Activated CD8-positive, alpha-beta T cell treated with anti-CD3 and anti-CD28 coated beads for 36 hours (primary cell): ENCODE measurements at regions not wholly inside any gene's neighbourhood (a gene's known extent, or its start where the extent isn't known, plus 50 kb on each side); places are given as distances from the start of the nearest gene placed in this dataset.

Experiments
- ATAC-seq: fragments of 200-7000 bp; cut with Tn5 transposase; one replicate; pipeline ENCODE4 v1.10.0; 2021; ENCODE audit warnings: mild to moderate bottlenecking, moderate library complexity
- CTCF ChIA-PET: fragments of 350-600 bp; sonication (Branson Sonifier 250); formaldehyde crosslinking; loops from one replicate; lab custom pipeline; 2021; ENCODE audit warnings: antibody characterized with exemption; lab: Charles Lee
- POLR2A ChIA-PET: fragments of 350-600 bp; sonication (Branson Sonifier 250); formaldehyde crosslinking; loops from one replicate; lab custom pipeline; 2021; ENCODE audit warnings: antibody characterized with exemption; lab: Charles Lee
- DNase-seq: peaks from one replicate; pipeline ENCODE4 v3.0.0-alpha.2; 2020
- H3K27ac Mint-ChIP-seq: one replicate; pipeline ENCODE4 v1.8.0; 2021; ENCODE audit warnings: mild to moderate bottlenecking, mixed read lengths
- H3K27me3 Mint-ChIP-seq: one replicate; pipeline ENCODE4 v1.8.0; 2021; ENCODE audit warnings: mixed read lengths
- H3K36me3 Mint-ChIP-seq: one replicate; pipeline ENCODE4 v1.8.0; 2021; ENCODE audit warnings: low read depth, mixed read lengths
- H3K4me1 Mint-ChIP-seq: one replicate; pipeline ENCODE4 v1.8.0; 2021; ENCODE audit warnings: low read depth, mixed read lengths
- H3K4me3 Mint-ChIP-seq: one replicate; pipeline ENCODE4 v1.8.0; 2021; ENCODE audit warnings: mild to moderate bottlenecking, moderate library complexity, mixed read lengths
- H3K9me3 Mint-ChIP-seq: one replicate; pipeline ENCODE4 v1.8.0; 2021; ENCODE audit warnings: mixed read lengths
- intact Hi-C: fragments of 100-400 bp; cut with micrococcal nuclease; formaldehyde crosslinking; loops from one replicate; pipeline ENCODE4 v1.10.0; 2022
- TF ChIP-seq, protein P1 (sequence below): fragments of 200-600 bp; IDR thresholded peaks from one replicate; pipeline ENCODE4 v1.8.0; 2022; ENCODE audit warnings: antibody characterized with exemption, mild to moderate bottlenecking

- no peaks in the 10 kb centered on the region for H3K9me3 Mint-ChIP-seq
- DNase-seq (no peak), ATAC-seq (no peak)
- H3K36me3 Mint-ChIP-seq: no peaks in the 10 kb centered on the region
- TF ChIP-seq, protein P1, sequence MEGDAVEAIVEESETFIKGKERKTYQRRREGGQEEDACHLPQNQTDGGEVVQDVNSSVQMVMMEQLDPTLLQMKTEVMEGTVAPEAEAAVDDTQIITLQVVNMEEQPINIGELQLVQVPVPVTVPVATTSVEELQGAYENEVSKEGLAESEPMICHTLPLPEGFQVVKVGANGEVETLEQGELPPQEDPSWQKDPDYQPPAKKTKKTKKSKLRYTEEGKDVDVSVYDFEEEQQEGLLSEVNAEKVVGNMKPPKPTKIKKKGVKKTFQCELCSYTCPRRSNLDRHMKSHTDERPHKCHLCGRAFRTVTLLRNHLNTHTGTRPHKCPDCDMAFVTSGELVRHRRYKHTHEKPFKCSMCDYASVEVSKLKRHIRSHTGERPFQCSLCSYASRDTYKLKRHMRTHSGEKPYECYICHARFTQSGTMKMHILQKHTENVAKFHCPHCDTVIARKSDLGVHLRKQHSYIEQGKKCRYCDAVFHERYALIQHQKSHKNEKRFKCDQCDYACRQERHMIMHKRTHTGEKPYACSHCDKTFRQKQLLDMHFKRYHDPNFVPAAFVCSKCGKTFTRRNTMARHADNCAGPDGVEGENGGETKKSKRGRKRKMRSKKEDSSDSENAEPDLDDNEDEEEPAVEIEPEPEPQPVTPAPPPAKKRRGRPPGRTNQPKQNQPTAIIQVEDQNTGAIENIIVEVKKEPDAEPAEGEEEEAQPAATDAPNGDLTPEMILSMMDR: no peak
- H3K4me3 Mint-ChIP-seq: no peak overlapping the region
- peaks cover 7% of the 10 kb centered on the region for H3K27me3 Mint-ChIP-seq
- POLR2A ChIA-PET: no interaction called here
- no peaks in the 10 kb centered on the region for H3K4me1 Mint-ChIP-seq
- CTCF ChIA-PET: no interaction called here
- intact Hi-C loops: no loop called here
- H3K27ac Mint-ChIP-seq: no peak overlapping the region
Observed at GRCh38 chr12:113727651-113728061, 238.5 kb downstream of the RBM19 start.

GRCh38 chr12:113726254-113726819 is 239.8 kb downstream of the RBM19 start:
- H3K27me3 Mint-ChIP-seq: peaks cover 7% of the 10 kb centered on the region

DNA sequence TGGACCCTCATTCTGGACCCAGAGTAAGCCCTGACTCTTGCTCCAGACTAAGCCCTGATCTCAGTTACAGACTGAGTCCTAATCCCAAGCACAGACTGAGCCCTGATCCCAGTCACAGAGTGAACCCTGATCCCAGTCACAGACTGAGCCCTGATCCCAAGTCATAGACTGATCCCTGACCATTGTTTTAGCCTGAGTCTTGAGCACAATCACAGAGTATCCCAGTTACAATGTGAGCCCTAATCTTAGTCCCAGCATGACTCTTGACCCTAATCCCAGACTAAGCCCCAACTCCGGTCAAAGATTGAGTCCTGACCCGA is 240.6 kb downstream of the RBM19 start:
- Mint-ChIP-seq H3K36me3 (no peaks in the 10 kb centered on the region), H3K27ac (no peak overlapping the region), H3K4me3 (no peak overlapping the region), H3K4me1 (no peaks in the 10 kb centered on the region), H3K9me3 (no peaks in the 10 kb centered on the region), H3K27me3 (peaks cover 7% of the 10 kb centered on the region)
- intact Hi-C loops: no loop called here
- ChIA-PET POLR2A (no interaction called here), CTCF (no interaction called here)
- DNase-seq (no peak), ATAC-seq (no peak)
- TF ChIP-seq, protein P1: no peak

More at GRCh38 chr12:113726254-113726819, 239.8 kb downstream of the RBM19 start:
- DNase-seq: no peak
- POLR2A ChIA-PET: no interaction called here
- intact Hi-C loops: no loop called here
- no peak for ATAC-seq
- no peak overlapping the region for H3K4me3 Mint-ChIP-seq
- CTCF ChIA-PET: no interaction called here
- no peaks in the 10 kb centered on the region for H3K36me3 Mint-ChIP-seq
- no peaks in the 10 kb centered on the region for H3K9me3 Mint-ChIP-seq
- no peak overlapping the region for H3K27ac Mint-ChIP-seq
- H3K4me1 Mint-ChIP-seq: no peaks in the 10 kb centered on the region
- TF ChIP-seq, protein P1: no peak

DNA sequence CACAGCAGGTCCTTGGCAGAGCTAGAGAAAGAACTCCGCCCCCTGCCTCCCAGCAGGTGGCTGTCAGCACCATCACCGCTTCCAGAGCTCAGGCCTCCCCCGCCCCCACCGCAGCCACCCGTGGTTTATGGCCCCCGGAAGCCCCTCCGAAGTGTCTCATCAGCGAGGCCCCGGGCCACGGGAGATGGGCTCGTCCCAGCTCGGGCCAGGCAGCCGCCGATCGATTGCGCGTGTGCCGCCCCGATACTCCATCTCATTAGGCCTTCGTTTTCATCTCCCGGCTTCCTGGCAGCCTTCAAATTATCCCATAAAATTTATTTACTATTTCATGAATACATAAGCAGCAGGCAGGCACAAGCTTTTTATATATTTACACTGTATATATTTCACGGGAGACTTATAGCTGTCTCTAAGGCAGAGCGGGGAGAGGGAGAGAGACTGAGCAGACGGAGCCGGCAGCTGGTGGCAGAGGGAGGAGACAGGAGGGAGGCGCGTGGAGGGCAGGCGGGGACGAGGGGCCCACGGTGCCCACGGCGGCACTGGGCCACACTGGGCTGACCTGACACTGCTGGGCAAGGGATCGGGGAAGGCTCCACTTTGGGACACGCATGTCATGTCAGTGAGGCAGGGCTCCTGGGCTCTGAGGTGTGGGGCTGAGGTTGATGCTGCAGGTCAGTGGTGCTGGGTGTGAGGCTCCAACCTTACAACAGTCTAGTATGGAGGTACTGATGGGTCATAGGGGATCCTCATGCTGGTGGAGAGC is 241.2 kb downstream of the RBM19 start:
- POLR2A ChIA-PET: no interaction called here
- CTCF ChIA-PET: no interaction called here
- TF ChIP-seq, protein P1: no peak
- DNase-seq (no peak), ATAC-seq (no peak)
- H3K27ac Mint-ChIP-seq: no peak overlapping the region
- no peaks in the 10 kb centered on the region for H3K9me3 Mint-ChIP-seq
- no peaks in the 10 kb centered on the region for H3K36me3 Mint-ChIP-seq
- H3K4me1 Mint-ChIP-seq: no peaks in the 10 kb centered on the region
- intact Hi-C loops: no loop called here
- H3K4me3 Mint-ChIP-seq: no peak overlapping the region
- H3K27me3 Mint-ChIP-seq: peaks cover 7% of the 10 kb centered on the region

- no peak overlapping the region for H3K4me3 Mint-ChIP-seq
- ATAC-seq (no peak), DNase-seq (no peak)
- TF ChIP-seq, protein P1: no peak
- H3K4me1 Mint-ChIP-seq: no peaks in the 10 kb centered on the region
- intact Hi-C loops: no loop called here
- ChIA-PET CTCF (no interaction called here), POLR2A (no interaction called here)
- H3K27ac Mint-ChIP-seq: no peak overlapping the region
- no peaks in the 10 kb centered on the region for H3K9me3 Mint-ChIP-seq
- H3K36me3 Mint-ChIP-seq: no peaks in the 10 kb centered on the region
- peaks cover 7% of the 10 kb centered on the region for H3K27me3 Mint-ChIP-seq
Observed at GRCh38 chr12:113723631-113724030, 242.5 kb downstream of the RBM19 start.
